ENCODE measurements at regions not wholly inside any gene's neighbourhood (a gene's known extent, or its start where the extent isn't known, plus 50 kb on each side); places are given as distances from the start of the nearest gene placed in this dataset.

DNA sequence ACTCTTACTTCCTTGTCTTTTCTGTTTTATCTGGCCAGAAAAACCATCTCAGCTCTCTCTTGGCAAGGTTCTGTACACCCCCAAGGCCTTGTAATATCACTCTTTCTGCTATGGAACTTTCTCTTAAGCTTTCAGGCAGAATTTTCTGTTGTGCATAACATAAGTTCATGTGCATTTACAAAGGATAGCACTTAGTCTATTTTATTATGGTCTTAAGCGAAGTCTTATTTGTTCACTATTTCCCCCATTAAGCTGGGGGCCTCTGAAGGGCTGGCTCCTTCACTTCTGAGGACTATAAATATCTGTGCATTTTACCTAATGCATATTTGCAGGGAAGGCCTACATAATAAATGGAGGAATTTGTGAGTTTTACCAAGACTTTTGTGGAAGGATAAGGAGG lies 1393.4 kb downstream of the FAM181B start:
- no peak for DNase-seq (ENCODE audit: low spot score)
- Histone ChIP-seq H3K27me3 (no peaks in the 10 kb centered on the region), H3K79me2 (no peaks in the 10 kb centered on the region), H4K20me1 (ENCODE audit: insufficient read depth, poor library complexity, severe bottlenecking) (no peaks in the 10 kb centered on the region), H3K4me2 (no peak overlapping the region), H3K9me3 (ENCODE audit: low read depth) (no peaks in the 10 kb centered on the region), H3K4me3 (no peak overlapping the region), H3K4me1 (ENCODE audit: insufficient read depth) (peaks cover 15% of the 10 kb centered on the region), H3K9me2 (replicated peaks; ENCODE audit: insufficient read depth) (no peaks in the 10 kb centered on the region), H3K27ac (no peak overlapping the region), H3K36me3 (replicated peaks; ENCODE audit: insufficient read depth, low read depth) (no peaks in the 10 kb centered on the region), H2AFZ (no peak overlapping the region)
- no peak for TF ChIP-seq EZH2 (IDR thresholded peaks at IDR 0.05; ENCODE audit: borderline replicate concordance)
- TF ChIP-seq, protein P1, sequence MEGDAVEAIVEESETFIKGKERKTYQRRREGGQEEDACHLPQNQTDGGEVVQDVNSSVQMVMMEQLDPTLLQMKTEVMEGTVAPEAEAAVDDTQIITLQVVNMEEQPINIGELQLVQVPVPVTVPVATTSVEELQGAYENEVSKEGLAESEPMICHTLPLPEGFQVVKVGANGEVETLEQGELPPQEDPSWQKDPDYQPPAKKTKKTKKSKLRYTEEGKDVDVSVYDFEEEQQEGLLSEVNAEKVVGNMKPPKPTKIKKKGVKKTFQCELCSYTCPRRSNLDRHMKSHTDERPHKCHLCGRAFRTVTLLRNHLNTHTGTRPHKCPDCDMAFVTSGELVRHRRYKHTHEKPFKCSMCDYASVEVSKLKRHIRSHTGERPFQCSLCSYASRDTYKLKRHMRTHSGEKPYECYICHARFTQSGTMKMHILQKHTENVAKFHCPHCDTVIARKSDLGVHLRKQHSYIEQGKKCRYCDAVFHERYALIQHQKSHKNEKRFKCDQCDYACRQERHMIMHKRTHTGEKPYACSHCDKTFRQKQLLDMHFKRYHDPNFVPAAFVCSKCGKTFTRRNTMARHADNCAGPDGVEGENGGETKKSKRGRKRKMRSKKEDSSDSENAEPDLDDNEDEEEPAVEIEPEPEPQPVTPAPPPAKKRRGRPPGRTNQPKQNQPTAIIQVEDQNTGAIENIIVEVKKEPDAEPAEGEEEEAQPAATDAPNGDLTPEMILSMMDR (IDR thresholded peaks at IDR 0.05; ENCODE audit: poor library complexity): no peak
- 63% methylated on average over 1 of the region's 1 CpG for WGBS (ENCODE audit: low lambda C conversion rate, missing lambda C conversion rate)

DNA sequence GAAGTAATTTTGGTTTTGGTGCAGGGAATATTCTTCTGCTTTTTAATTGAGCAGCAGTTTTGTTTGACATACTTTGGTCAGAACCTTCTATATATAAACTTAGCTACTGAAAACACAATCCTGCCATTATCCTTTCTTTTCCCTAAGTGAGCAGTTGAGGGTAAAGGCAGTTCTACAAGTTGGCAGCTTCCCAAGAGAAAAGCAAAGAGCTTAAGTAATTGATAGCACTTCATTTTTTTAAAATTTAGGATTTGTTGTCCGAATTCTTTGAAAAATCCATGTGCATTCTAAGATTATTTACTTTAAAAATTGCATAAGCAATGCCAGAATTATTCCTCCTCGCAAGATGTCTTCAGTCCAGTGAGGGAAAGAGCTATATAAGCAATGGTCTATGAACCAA lies 1394.1 kb downstream of the FAM181B start:
- H3K4me2 ChIP-seq: no peak overlapping the region
- H3K36me3 ChIP-seq (replicated peaks; ENCODE audit: insufficient read depth, low read depth): no peaks in the 10 kb centered on the region
- no peak overlapping the region for H2AFZ ChIP-seq
- H3K9me2 ChIP-seq (replicated peaks; ENCODE audit: insufficient read depth): no peaks in the 10 kb centered on the region
- WGBS (ENCODE audit: low lambda C conversion rate, missing lambda C conversion rate): 76% methylated on average over 2 of the region's 2 CpGs
- H3K27ac ChIP-seq: no peak overlapping the region
- no peaks in the 10 kb centered on the region for H3K9me3 ChIP-seq (ENCODE audit: low read depth)
- DNase-seq (ENCODE audit: low spot score): no peak
- no peaks in the 10 kb centered on the region for H3K79me2 ChIP-seq
- TF ChIP-seq EZH2 (IDR thresholded peaks at IDR 0.05; ENCODE audit: borderline replicate concordance): no peak
- TF ChIP-seq EZH2phosphoT487 (IDR thresholded peaks at IDR 0.05; ENCODE audit: low read depth, severe bottlenecking, unreplicated experiment): no peak
- TF ChIP-seq, protein P1 (IDR thresholded peaks at IDR 0.05; ENCODE audit: poor library complexity): no peak
- no peaks in the 10 kb centered on the region for H3K27me3 ChIP-seq
- peaks cover 13% of the 10 kb centered on the region for H3K4me1 ChIP-seq (ENCODE audit: insufficient read depth)
- no peak overlapping the region for H3K4me3 ChIP-seq
- no peaks in the 10 kb centered on the region for H4K20me1 ChIP-seq (ENCODE audit: insufficient read depth, poor library complexity, severe bottlenecking)

DNA sequence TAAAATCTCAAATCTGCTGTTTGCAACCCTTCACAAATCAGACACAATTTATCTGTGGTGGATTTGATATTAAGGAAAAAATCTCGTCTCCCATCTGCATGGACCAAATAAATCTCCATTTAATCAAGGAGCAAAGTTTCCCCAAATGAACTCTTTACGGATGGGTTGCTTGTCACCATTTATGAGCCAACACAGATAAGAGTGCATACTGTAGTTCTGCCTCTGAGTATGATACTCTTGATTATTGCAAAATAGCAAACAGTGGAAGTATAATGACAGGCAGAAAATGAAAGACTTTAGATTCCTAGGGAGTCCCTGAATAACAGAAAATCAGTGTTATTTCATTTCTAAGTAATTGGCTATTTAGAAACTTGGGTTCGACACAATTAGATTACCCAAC lies 1395.9 kb downstream of the FAM181B start:
- no peak for DNase-seq (ENCODE audit: low spot score)
- H3K4me2 ChIP-seq: no peak overlapping the region
- no peaks in the 10 kb centered on the region for H3K79me2 ChIP-seq
- 81% methylated on average over 3 of the region's 3 CpGs for WGBS (ENCODE audit: low lambda C conversion rate, missing lambda C conversion rate)
- no peaks in the 10 kb centered on the region for H3K27me3 ChIP-seq
- no peak for TF ChIP-seq EZH2phosphoT487 (IDR thresholded peaks at IDR 0.05; ENCODE audit: low read depth, severe bottlenecking, unreplicated experiment)
- TF ChIP-seq, protein P1 (IDR thresholded peaks at IDR 0.05; ENCODE audit: poor library complexity): no peak
- TF ChIP-seq EZH2 (IDR thresholded peaks at IDR 0.05; ENCODE audit: borderline replicate concordance): no peak
- no peaks in the 10 kb centered on the region for H3K4me1 ChIP-seq (ENCODE audit: insufficient read depth)
- no peaks in the 10 kb centered on the region for H3K36me3 ChIP-seq (replicated peaks; ENCODE audit: insufficient read depth, low read depth)
- H4K20me1 ChIP-seq (ENCODE audit: insufficient read depth, poor library complexity, severe bottlenecking): no peaks in the 10 kb centered on the region
- H3K4me3 ChIP-seq: no peak overlapping the region
- no peaks in the 10 kb centered on the region for H3K9me2 ChIP-seq (replicated peaks; ENCODE audit: insufficient read depth)
- H2AFZ ChIP-seq: no peak overlapping the region
- no peaks in the 10 kb centered on the region for H3K9me3 ChIP-seq (ENCODE audit: low read depth)
- no peak overlapping the region for H3K27ac ChIP-seq

DNA sequence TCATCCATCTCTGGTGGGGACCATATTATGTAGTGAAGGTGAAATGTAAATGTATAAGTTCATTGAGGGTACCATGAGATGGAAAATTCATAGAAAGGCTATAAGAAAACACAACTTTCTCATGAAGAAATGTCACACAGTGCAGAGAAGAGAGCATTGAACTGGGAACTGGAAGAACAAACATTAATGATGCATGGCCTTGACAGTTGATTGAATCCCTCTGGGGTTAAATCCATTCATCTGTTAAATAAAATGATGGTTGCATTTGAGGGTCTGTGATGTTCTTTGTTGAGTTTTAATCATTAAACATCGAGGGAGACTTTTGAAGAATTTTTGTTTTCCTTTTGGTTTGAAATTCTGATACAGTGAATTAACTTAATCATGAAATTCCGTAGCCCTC lies 1401.4 kb downstream of the FAM181B start:
- Histone ChIP-seq H3K27ac (no peak overlapping the region), H3K4me2 (no peak overlapping the region), H3K27me3 (no peaks in the 10 kb centered on the region), H4K20me1 (ENCODE audit: insufficient read depth, poor library complexity, severe bottlenecking) (no peaks in the 10 kb centered on the region), H3K9me3 (ENCODE audit: low read depth) (no peaks in the 10 kb centered on the region), H2AFZ (no peak overlapping the region), H3K9me2 (replicated peaks; ENCODE audit: insufficient read depth) (no peaks in the 10 kb centered on the region), H3K4me1 (ENCODE audit: insufficient read depth) (no peaks in the 10 kb centered on the region), H3K4me3 (no peak overlapping the region), H3K36me3 (replicated peaks; ENCODE audit: insufficient read depth, low read depth) (no peaks in the 10 kb centered on the region), H3K79me2 (no peaks in the 10 kb centered on the region)
- TF ChIP-seq, protein P1 (IDR thresholded peaks at IDR 0.05; ENCODE audit: poor library complexity): no peak
- no peak for TF ChIP-seq EZH2phosphoT487 (IDR thresholded peaks at IDR 0.05; ENCODE audit: low read depth, severe bottlenecking, unreplicated experiment)
- no peak for TF ChIP-seq EZH2 (IDR thresholded peaks at IDR 0.05; ENCODE audit: borderline replicate concordance)
- no peak for DNase-seq (ENCODE audit: low spot score)
- WGBS (ENCODE audit: low lambda C conversion rate, missing lambda C conversion rate): 87% methylated on average over 2 of the region's 2 CpGs
